ENCODE measurements at regions not wholly inside any gene's neighbourhood (a gene's known extent, or its start where the extent isn't known, plus 50 kb on each side); places are given as distances from the start of the nearest gene placed in this dataset.

- TF ChIP-seq CTCF (IDR thresholded peaks at IDR 0.05): no peak
- no peak for TF ChIP-seq POLR2A (IDR thresholded peaks at IDR 0.05)
Measured at GRCh38 chr13:79037197-79037596, 368.9 kb downstream of the RBM26 start.
